Neuronal stem cell (in vitro differentiated cells): ENCODE measurements at regions not wholly inside any gene's neighbourhood (a gene's known extent, or its start where the extent isn't known, plus 50 kb on each side); places are given as distances from the start of the nearest gene placed in this dataset.

Experiments used
- DNase-seq: peaks from one replicate; pipeline ENCODE4 v3.0.0-alpha.2; 2013; ENCODE audit warnings: low spot score
- H2AFZ ChIP-seq: one replicate; pipeline ENCODE4 v1.6.1; 2013; ENCODE audit warnings: mild to moderate bottlenecking, low read length, inconsistent platforms
- H2AK5ac ChIP-seq: 2 replicates; pipeline ENCODE4 v1.6.1; 2013; ENCODE audit warnings: low read depth, mild to moderate bottlenecking, inconsistent platforms, low read length, moderate library complexity, mixed read lengths
- H2BK120ac ChIP-seq: 2 replicates; pipeline ENCODE4 v1.6.1; 2013; ENCODE audit warnings: low read depth, mild to moderate bottlenecking, inconsistent platforms, low read length, moderate library complexity, mixed read lengths
- H2BK12ac ChIP-seq: one replicate; pipeline ENCODE4 v1.6.1; 2013; ENCODE audit warnings: low read length, inconsistent platforms
- H2BK15ac ChIP-seq: 2 replicates; pipeline ENCODE4 v1.6.1; 2013; ENCODE audit warnings: mild to moderate bottlenecking, low read length, inconsistent platforms, mixed read lengths
- H2BK5ac ChIP-seq: one replicate; pipeline ENCODE4 v1.6.1; 2013; ENCODE audit warnings: inconsistent platforms, mild to moderate bottlenecking, low read length, moderate library complexity
- H3K14ac ChIP-seq: one replicate; pipeline ENCODE4 v1.6.1; 2013; ENCODE audit warnings: low read length, inconsistent platforms
- H3K18ac ChIP-seq: 2 replicates; pipeline ENCODE4 v1.6.1; 2013; ENCODE audit warnings: low read length, inconsistent platforms
- H3K23ac ChIP-seq: 2 replicates; pipeline ENCODE4 v1.6.1; 2013; ENCODE audit warnings: low read depth, mild to moderate bottlenecking, mixed read lengths, low read length, inconsistent platforms; ENCODE audit not compliant: poor library complexity
- H3K27ac ChIP-seq: replicated peaks from 3 replicates; pipeline ENCODE4 v1.5.1; 2013; ENCODE audit warnings: low read length, inconsistent platforms
- H3K27me3 ChIP-seq, 3 experiments: 2 replicates each; pipeline ENCODE4 v1.6.1; 2013; ENCODE audit warnings: low read length in 3 of 3, mild to moderate bottlenecking in 2 of 3, inconsistent platforms in 1 of 3, low read depth in 1 of 3, mixed read lengths in 1 of 3, moderate library complexity in 1 of 3; ENCODE audit not compliant: control insufficient read depth in 3 of 3, insufficient read depth in 3 of 3
- H3K36me3 ChIP-seq, 2 donors: replicated peaks in 1 of 2; 2 replicates each; pipeline ENCODE4 v1.6.1; 2013; ENCODE audit warnings: low read length in 2 of 2; ENCODE audit not compliant: control insufficient read depth in 2 of 2, insufficient read depth in 2 of 2
- H3K4ac ChIP-seq: 2 replicates; pipeline ENCODE4 v1.6.1; 2013; ENCODE audit warnings: inconsistent platforms, mild to moderate bottlenecking, low read length, moderate library complexity
- H3K4me1 ChIP-seq, 2 donors: 1 replicate in 1 of 2; 2 replicates in 1 of 2; pipeline ENCODE4 v1.6.1; 2013; ENCODE audit warnings: low read length in 2 of 2, low read depth in 1 of 2; ENCODE audit not compliant: control insufficient read depth in 2 of 2, insufficient read depth in 1 of 2
- H3K4me2 ChIP-seq: one replicate; pipeline ENCODE4 v1.6.1; 2013; ENCODE audit warnings: mild to moderate bottlenecking, low read length, inconsistent platforms; ENCODE audit not compliant: insufficient read depth, poor library complexity, severe bottlenecking
- H3K4me3 ChIP-seq, 2 donors: 2 replicates each; pipeline ENCODE4 v1.5.1; 2013; ENCODE audit warnings: low read length in 2 of 2, mild to moderate bottlenecking in 2 of 2, inconsistent platforms in 1 of 2, moderate library complexity in 1 of 2
- H3K79me1 ChIP-seq: one replicate; pipeline ENCODE4 v1.6.1; 2013; ENCODE audit warnings: low read depth, mild to moderate bottlenecking, inconsistent platforms, low read length, moderate library complexity
- H3K9ac ChIP-seq: one replicate; pipeline ENCODE4 v1.6.1; 2013; ENCODE audit warnings: mild to moderate bottlenecking, low read depth, low read length, inconsistent platforms; ENCODE audit not compliant: poor library complexity
- H3K9me3 ChIP-seq, 2 donors: replicated peaks in 1 of 2; 2 replicates each; pipeline versions ENCODE3 to v1.6.1; 2013; ENCODE audit warnings: low read length in 2 of 2, mild to moderate bottlenecking in 2 of 2, inconsistent platforms in 1 of 2, low read depth in 1 of 2, mixed read lengths in 1 of 2, moderate library complexity in 1 of 2; ENCODE audit not compliant: control insufficient read depth in 2 of 2, insufficient read depth in 1 of 2
- H4K8ac ChIP-seq: one replicate; pipeline ENCODE4 v1.6.1; 2013; ENCODE audit warnings: low read depth, mild to moderate bottlenecking, inconsistent platforms, low read length, moderate library complexity
- H4K91ac ChIP-seq: one replicate; pipeline ENCODE4 v1.6.1; 2013; ENCODE audit warnings: low read length, low read depth, mild to moderate bottlenecking, inconsistent platforms; ENCODE audit not compliant: poor library complexity
- WGBS, 2 donors: extraction: QIAGEN DNeasy Blood & Tissue Kit; methylation state at CpG; one replicate each; pipeline ENCODE4 v1.1.7; 2013; ENCODE audit warnings: missing lambda C conversion rate in 2 of 2, mixed read lengths in 1 of 2; ENCODE audit not compliant: insufficient read length in 2 of 2, insufficient replicate concordance in 1 of 2; ENCODE audit errors: extremely low coverage in 2 of 2; 5-methylcytosine and 5-hydroxymethylcytosine counted together

- Histone ChIP-seq H3K4ac (no peak overlapping the region), H3K4me2 (no peak overlapping the region), H3K14ac (no peak overlapping the region), H3K27me3 (no peaks in the 10 kb centered on the region), H2BK12ac (no peak overlapping the region), H3K23ac (no peak overlapping the region), H2BK5ac (no peak overlapping the region), H2AK5ac (no peak overlapping the region), H4K8ac (no peak overlapping the region), H2AFZ (no peak overlapping the region), H3K4me1 (peaks cover 0 to 16% of the 10 kb centered on the region in 2 donors), H3K36me3 (peaks cover 35 to 73% of the 10 kb centered on the region in 2 donors), H3K27ac (no peak overlapping the region), H4K91ac (no peak overlapping the region), H3K9ac (no peak overlapping the region), H2BK15ac (no peak overlapping the region), H3K4me3 (no peak overlapping the region), H3K79me1 (peaks cover 9% of the 10 kb centered on the region), H3K18ac (peak overlapping the region; percentile 16), H2BK120ac (no peak overlapping the region), H3K9me3 (peaks cover 18 to 34% of the 10 kb centered on the region in 2 donors)
- DNase-seq: no peak
- no CpG with 5 or more reads among the region's 14 CpGs for WGBS, 2 donors
These were observed 92.0 kb downstream of the NCOR2 start for GRCh38 chr12:124475295-124476010.

- no peak overlapping the region for H2AFZ ChIP-seq
- no peak overlapping the region for H2BK120ac ChIP-seq
- no peak overlapping the region for H2BK5ac ChIP-seq
- H3K4me2 ChIP-seq: no peak overlapping the region
- no peak overlapping the region for H2BK12ac ChIP-seq
- no peak overlapping the region for H3K14ac ChIP-seq
- H3K4me1 ChIP-seq: peaks cover 0 to 8% of the 10 kb centered on the region in 2 donors
- H3K18ac ChIP-seq: peak overlapping the region; percentile 22
- no CpG with 5 or more reads among the region's 9 CpGs for WGBS, 2 donors
- H4K8ac ChIP-seq: no peak overlapping the region
- H3K9ac ChIP-seq: no peak overlapping the region
- H3K36me3 ChIP-seq: peaks cover 35 to 81% of the 10 kb centered on the region in 2 donors
- H3K4me3 ChIP-seq: no peak overlapping the region
- H4K91ac ChIP-seq: no peak overlapping the region
- peaks cover 18 to 39% of the 10 kb centered on the region in 2 donors for H3K9me3 ChIP-seq
- DNase-seq: no peak
- H2AK5ac ChIP-seq: no peak overlapping the region
- no peaks in the 10 kb centered on the region for H3K27me3 ChIP-seq
- no peak overlapping the region for H3K23ac ChIP-seq
- H3K27ac ChIP-seq: no peak overlapping the region
- peaks cover 9% of the 10 kb centered on the region for H3K79me1 ChIP-seq
- H2BK15ac ChIP-seq: no peak overlapping the region
- H3K4ac ChIP-seq: no peak overlapping the region
These were observed 92.7 kb downstream of the NCOR2 start for GRCh38 chr12:124474709-124475108.

GRCh38 chr12:124472690-124473279 is 94.6 kb downstream of the NCOR2 start:
- Histone ChIP-seq H3K27me3 (no peaks in the 10 kb centered on the region), H3K9ac (no peak overlapping the region), H2BK120ac (no peak overlapping the region), H2AK5ac (no peak overlapping the region), H2AFZ (no peak overlapping the region), H3K4me3 (no peak overlapping the region), H4K91ac (no peak overlapping the region), H3K4me1 (no peaks in the 10 kb centered on the region), H3K23ac (no peak overlapping the region), H3K4me2 (no peak overlapping the region), H3K27ac (no peak overlapping the region), H3K79me1 (peaks cover 7% of the 10 kb centered on the region), H3K14ac (no peak overlapping the region), H2BK5ac (no peak overlapping the region), H4K8ac (no peak overlapping the region), H2BK15ac (no peak overlapping the region), H3K36me3 (peaks cover 35 to 77% of the 10 kb centered on the region in 2 donors), H3K9me3 (peaks cover 26 to 48% of the 10 kb centered on the region in 2 donors), H3K18ac (no peak overlapping the region), H3K4ac (no peak overlapping the region), H2BK12ac (no peak overlapping the region)
- no CpG with 5 or more reads among the region's 14 CpGs for WGBS, 2 donors
- DNase-seq: no peak

- no peak overlapping the region for H4K91ac ChIP-seq
- no peak overlapping the region for H2BK12ac ChIP-seq
- no peak overlapping the region for H3K4me2 ChIP-seq
- H2AK5ac ChIP-seq: no peak overlapping the region
- H3K4me3 ChIP-seq: no peak overlapping the region
- H3K9me3 ChIP-seq: peaks cover 26 to 48% of the 10 kb centered on the region in 2 donors
- no peak overlapping the region for H2BK5ac ChIP-seq
- no peak overlapping the region for H3K4ac ChIP-seq
- no peak overlapping the region for H2AFZ ChIP-seq
- no CpG with 5 or more reads among the region's 2 CpGs for WGBS, 2 donors
- no peak for DNase-seq
- H3K27ac ChIP-seq: no peak overlapping the region
- H2BK120ac ChIP-seq: no peak overlapping the region
- peaks cover 7% of the 10 kb centered on the region for H3K79me1 ChIP-seq
- no peak overlapping the region for H4K8ac ChIP-seq
- H3K4me1 ChIP-seq: no peaks in the 10 kb centered on the region
- peaks cover 35 to 71% of the 10 kb centered on the region in 2 donors for H3K36me3 ChIP-seq
- H3K9ac ChIP-seq: no peak overlapping the region
- H3K18ac ChIP-seq: no peak overlapping the region
- H3K14ac ChIP-seq: no peak overlapping the region
- no peak overlapping the region for H2BK15ac ChIP-seq
- H3K27me3 ChIP-seq: no peaks in the 10 kb centered on the region
- no peak overlapping the region for H3K23ac ChIP-seq
These were observed 95.6 kb downstream of the NCOR2 start for GRCh38 chr12:124471828-124472227.
